LNCaP clone FGC (cell line): ENCODE measurements at regions not wholly inside any gene's neighbourhood (a gene's known extent, or its start where the extent isn't known, plus 50 kb on each side); places are given as distances from the start of the nearest gene placed in this dataset.

ENCODE experiments used
- DNase-seq: peaks from one replicate; pipeline ENCODE4 v3.0.0-alpha.2; 2011; ENCODE audit warnings: low read depth
- H3K4me3 ChIP-seq: 2 replicates; pipeline ENCODE4 v1.5.1; 2011; ENCODE audit warnings: mild to moderate bottlenecking, low read depth, low read length, control low read depth
- CTCF ChIP-seq: IDR thresholded peaks from 2 replicates; pipeline ENCODE4 v1.5.1; 2012; ENCODE audit warnings: mild to moderate bottlenecking; ENCODE audit not compliant: control insufficient read depth, insufficient read depth; ENCODE audit errors: extremely low read depth

- no peak for DNase-seq
- no peak overlapping the region for H3K4me3 ChIP-seq
- no peak for TF ChIP-seq CTCF
These were observed 460.0 kb downstream of the FOXO1 start for GRCh38 chr13:40206241-40207000.

- DNase-seq, result no peak
These were observed 459.4 kb downstream of the FOXO1 start for GRCh38 chr13:40207001-40207478.

GRCh38 chr13:40208517-40208916 is 457.9 kb downstream of the FOXO1 start:
- H3K4me3 ChIP-seq, result no peak overlapping the region
- TF ChIP-seq CTCF, result no peak
- DNase-seq, result no peak

More at GRCh38 chr13:40207001-40207478, 459.4 kb downstream of the FOXO1 start:
- no peak for TF ChIP-seq CTCF
- no peak overlapping the region for H3K4me3 ChIP-seq

- H3K4me3 ChIP-seq, result no peak overlapping the region
- DNase-seq, result no peak
- TF ChIP-seq CTCF, result no peak
These were observed 455.4 kb downstream of the FOXO1 start for GRCh38 chr13:40210865-40211585.

GRCh38 chr13:40211586-40211968 is 454.9 kb downstream of the FOXO1 start:
- H3K4me3 ChIP-seq, result no peak overlapping the region
- no peak for DNase-seq
- no peak for TF ChIP-seq CTCF

- no peak for TF ChIP-seq CTCF
- no peak overlapping the region for H3K4me3 ChIP-seq
- DNase-seq, result no peak
These were observed 452.7 kb downstream of the FOXO1 start for GRCh38 chr13:40213779-40214178.
